ENCODE measurements at regions not wholly inside any gene's neighbourhood (a gene's known extent, or its start where the extent isn't known, plus 50 kb on each side); places are given as distances from the start of the nearest gene placed in this dataset.
"Not testable (repeated sequence)": the region's sequence is repeated elsewhere in the genome, so short reads cannot be mapped to it uniquely, and the experiment has no call there.

DNA sequence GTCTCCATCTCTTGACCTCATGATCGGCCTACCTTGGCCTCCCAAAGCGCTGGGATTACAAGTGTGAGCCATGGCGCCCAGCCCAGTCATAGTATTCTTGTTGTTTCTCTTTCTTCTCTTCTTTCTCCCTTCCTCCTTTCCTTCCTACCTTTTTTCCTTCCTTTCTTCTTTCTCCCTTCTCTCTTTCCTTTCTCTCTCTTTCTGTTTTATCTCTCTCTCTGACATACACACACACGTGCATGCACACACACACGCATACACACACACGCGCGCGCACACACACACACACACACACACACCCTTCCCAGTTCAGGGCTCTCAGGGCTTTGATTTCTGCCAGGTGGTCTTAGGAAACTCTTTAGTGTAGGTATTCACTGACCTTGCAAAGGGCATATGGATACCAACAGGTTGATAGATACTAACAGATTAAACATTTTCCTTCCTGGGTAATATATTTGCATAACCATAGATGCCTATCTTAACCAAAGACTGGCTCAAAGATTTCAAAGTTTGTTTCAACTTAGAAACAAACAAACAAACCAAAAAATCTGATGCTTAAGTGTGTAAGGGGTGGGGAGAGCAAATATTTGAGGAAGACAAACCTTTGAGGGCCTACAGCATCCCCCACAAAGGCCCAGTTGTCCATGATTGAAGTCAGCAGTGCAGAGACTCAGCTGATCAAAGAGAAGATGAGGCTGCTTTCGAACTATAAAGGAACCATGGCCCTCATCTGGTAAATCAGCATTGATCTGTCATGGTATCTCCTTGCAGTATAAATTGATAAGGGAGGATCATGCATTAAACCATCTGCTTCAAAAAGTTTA is 288.2 kb upstream of the SEMA6A start:
- no peak for DNase-seq (ENCODE audit: low read depth, low spot score)

- no peak for DNase-seq (ENCODE audit: low read depth, low spot score)
These were observed 287.0 kb upstream of the SEMA6A start for GRCh38 chr5:116861666-116862065.

GRCh38 chr5:116861097-116861496 is 286.5 kb upstream of the SEMA6A start:
- no peak for DNase-seq (ENCODE audit: low read depth, low spot score)

DNA sequence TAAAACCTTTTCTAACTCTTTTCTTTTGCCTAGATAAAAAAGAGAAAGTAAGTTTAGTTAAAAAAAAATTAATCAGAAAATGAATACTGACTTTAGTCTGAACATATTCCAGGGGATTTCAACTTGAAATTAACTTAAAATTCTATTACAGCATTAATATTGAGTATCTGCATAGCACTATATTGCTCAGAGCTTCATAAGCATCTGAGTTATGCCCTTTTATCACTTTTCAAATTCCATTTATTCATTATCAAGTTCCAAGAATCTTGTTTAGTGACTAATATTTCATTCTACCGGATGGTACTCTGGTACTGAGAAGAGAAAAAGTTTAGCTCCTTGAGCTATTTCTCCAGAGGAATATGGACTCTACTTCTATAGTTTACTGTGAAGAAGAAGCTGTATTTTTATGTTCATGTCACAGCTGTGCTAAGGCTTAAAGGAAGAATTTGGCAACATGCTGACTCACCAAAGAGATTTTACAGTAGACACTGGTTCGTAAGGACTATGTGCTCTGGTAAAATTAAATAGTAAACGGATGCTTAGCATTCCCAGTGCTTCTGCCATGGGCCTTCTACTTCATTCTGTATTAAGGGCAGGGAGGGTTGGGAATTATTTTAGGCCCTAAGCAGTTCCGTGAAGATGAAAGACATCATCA is 285.2 kb upstream of the SEMA6A start:
- no peak for DNase-seq (ENCODE audit: low read depth, low spot score)

- no peak for DNase-seq (ENCODE audit: low read depth, low spot score)
These were observed 284.2 kb upstream of the SEMA6A start for GRCh38 chr5:116858705-116859333.

GRCh38 chr5:116858020-116858419 is 283.4 kb upstream of the SEMA6A start:
- DNase-seq (ENCODE audit: low read depth, low spot score), result not testable (repeated sequence)

- DNase-seq (ENCODE audit: low read depth, low spot score), result no peak
These were observed 281.6 kb upstream of the SEMA6A start for GRCh38 chr5:116856271-116856670.

- DNase-seq (ENCODE audit: low read depth, low spot score), result no peak
These were observed 279.4 kb upstream of the SEMA6A start for GRCh38 chr5:116853992-116854391.

DNA sequence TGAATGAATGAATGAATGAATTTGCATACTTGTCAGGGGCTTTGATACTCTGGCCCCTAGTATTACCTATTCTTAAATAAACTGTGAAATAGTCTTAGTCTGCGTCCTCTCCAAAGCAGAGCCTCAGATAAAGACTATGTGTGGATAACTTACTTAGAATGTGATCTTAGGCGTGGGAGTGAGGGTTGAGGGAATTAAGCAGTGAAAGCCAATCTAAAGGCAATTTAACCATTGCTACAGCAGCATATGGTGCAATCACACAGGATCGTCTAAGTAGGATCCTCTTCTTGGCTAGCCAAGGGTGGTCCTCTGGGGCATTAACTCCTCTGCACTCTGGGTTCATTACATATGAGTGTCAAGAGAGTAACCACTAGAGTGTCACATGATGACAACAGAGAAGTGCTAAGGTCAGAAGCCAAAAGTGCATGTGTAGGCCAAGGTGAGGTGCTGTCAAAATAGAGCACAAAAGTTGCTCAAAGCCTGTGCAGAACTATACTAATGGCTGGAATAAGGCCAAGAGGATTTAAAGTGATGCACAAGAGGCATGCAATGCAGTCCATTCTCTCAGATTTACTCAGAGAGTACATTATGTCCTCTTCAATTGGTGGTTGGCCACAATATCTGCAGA is 274.4 kb upstream of the SEMA6A start:
- no peak for DNase-seq (ENCODE audit: low read depth, low spot score)

DNA sequence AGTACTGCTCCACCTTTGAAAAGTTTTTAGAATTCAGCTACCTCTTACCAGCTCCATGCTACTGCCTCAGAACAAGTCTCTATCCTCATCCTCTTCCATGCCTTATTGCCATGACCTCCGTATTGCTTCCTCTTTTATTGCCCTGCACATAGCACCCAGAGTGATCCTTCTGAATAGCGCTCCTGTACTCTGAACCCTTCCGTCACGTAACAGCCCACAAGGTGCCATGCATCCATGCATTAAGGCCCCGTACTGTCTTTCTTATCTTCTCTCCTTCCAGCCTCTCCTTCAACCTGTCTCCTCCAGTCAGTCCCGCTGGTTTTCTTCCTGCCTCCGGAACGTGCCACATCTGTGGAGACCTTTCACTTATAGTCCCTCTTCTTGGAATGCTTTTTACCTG is 273.3 kb upstream of the SEMA6A start:
- no peak for DNase-seq (ENCODE audit: low read depth, low spot score)

DNA sequence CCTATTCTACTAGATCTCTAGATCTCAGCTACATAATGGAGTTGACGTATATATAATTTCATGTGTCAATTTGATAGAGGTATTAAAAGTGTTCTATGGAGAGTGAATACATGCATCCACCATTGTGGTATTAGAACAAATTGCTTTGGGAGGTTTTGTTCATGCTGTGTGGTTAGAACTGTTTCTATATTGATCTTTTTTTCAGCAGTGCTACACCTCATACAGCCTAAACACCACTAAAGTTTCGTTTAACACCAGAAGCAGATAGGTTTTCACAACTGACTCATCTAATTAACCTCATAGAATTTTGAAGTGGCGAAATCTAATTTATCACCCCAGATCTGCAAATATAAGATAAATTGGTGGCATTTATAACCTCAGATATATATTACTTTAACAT is 269.4 kb upstream of the SEMA6A start:
- no peak for DNase-seq (ENCODE audit: low read depth, low spot score)

DNA sequence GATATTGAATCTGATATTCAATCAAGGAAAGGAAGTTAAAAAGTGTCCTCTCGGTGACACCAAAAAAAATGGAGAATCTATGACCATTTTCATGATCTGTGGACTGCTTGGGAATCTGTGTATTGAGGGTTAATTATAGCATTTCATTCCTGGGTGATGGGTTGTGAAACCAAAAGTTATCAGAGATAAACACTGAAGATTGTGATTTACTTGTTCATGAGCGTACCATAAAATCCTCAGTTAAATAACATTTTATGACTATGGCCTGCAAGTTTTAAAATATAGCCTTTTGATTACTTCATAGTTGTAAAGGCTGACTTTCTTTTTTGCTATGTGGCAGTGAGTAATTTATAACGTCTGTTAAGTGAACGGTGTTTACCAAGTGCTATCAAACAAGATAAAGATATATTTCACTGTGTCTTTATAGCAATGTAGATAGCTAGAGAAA is 267.9 kb upstream of the SEMA6A start:
- DNase-seq (ENCODE audit: low read depth, low spot score), result no peak

DNA sequence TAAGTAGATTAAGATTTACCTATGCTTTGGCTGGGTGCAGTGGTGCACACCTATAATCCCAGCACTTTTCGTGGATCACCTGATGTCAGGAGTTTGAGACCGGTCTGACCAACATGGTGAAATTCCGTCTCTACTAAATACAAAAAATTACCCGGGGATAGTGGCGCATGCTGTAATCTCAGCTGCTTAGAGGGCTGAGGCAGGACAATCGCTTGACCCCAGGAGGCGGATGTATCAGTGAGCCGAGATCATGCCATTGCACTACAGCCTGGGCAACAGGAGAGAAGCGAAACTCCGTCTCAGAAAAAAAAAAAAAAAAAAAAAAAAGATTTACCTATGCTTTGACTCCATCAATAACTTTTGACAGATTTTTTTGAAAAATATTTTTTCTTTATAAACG is 267.1 kb upstream of the SEMA6A start:
- DNase-seq (ENCODE audit: low read depth, low spot score), result no peak

GRCh38 chr5:116838011-116838536 is 263.5 kb upstream of the SEMA6A start:
- DNase-seq (ENCODE audit: low read depth, low spot score), result no peak

DNA sequence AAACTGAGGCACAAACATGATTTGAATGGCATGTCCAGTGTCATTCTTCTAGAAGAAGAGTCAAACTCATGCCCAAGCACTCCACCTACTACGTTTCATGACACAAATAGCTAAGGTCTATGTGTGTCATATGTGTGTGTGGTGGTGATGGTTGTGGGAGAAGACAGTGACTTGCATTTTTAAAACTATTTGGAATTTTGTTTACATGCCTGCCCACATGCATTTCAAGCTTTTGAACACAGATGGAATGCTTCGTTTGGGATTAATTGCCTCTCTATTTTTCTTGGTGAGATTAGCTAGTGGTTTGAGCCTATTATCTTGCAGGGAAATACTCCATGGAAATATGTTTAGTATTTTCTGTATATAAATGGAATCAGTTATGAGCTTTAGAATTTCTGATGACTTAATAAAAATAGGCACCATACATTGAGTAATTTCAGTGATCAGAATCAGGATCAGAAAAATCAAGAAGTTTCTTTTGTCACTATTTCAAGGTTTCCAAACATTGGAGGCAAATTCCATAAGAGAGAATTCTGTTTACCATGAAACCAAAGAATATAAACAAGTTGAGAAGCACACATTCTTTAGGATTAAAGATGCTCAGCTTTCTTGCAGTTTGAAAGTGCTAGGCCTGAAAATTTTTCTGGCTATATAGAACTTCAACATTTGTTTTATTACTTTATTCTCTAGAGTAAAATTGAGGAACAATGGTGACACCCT is 260.3 kb upstream of the SEMA6A start:
- DNase-seq (ENCODE audit: low read depth, low spot score), result no peak

DNA sequence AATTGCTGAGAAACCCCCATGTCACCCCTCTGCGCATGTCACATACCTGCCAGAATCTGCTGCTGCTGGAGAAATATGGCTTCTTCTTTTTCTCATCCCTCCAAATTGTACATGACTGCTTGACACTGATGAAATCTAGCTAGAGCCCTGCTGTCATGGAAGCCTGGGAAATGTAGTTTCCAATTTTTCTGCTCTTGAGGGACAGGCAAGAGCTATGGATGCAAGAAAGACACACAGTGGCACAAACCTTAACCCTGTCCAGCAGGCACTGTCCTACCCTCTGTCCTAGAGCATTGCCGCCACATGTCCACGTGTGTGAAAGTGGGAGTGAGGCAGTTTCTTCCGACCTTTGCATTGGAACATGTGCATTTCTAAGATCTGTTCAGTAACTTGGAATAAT is 255.5 kb upstream of the SEMA6A start:
- no peak for DNase-seq (ENCODE audit: low read depth, low spot score)

GRCh38 chr5:116827078-116827477 is 252.5 kb upstream of the SEMA6A start:
- no peak for DNase-seq (ENCODE audit: low read depth, low spot score)

GRCh38 chr5:116825486-116825885 is 250.9 kb upstream of the SEMA6A start:
- no peak for DNase-seq (ENCODE audit: low read depth, low spot score)

- DNase-seq (ENCODE audit: low read depth, low spot score), result no peak
These were observed 250.3 kb upstream of the SEMA6A start for GRCh38 chr5:116824751-116825438.

DNA sequence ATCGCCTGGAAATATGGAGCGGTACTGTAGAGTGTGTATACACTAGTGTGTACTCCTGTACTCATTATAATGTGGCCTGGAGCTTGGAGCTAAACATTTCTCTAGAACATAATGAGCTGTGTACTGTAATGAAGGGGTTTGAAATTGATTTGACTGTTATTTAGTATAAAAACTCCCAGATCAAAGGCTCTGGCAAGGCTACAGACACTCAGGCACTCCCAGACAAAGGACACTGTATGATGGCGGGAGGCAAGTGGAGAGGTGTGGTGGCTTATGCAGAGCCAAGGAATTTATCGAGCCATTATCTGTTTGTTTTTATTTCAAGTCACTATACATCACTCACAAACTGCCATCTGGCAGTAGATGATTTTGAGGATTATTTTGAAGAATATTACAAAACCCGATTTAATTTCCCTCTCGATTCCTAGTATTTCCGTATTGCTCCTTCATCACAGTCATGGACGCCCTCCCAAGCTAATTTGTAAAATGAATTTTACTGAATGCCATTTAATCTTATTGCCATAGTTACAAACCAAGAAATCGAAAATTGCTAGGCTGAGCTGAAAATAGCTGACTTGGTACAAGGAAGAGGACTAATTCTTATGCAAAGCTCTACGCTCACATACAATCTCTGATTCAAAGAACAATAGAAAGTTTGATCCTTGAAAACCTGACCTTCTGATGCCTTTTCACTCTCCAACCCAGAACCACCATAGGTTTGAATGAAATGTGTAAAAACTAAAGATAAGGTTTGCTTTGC is 240.2 kb upstream of the SEMA6A start:
- DNase-seq (ENCODE audit: low read depth, low spot score), result no peak

All from brain pericyte (primary cell).